ENCODE measurements at regions not wholly inside any gene's neighbourhood (a gene's known extent, or its start where the extent isn't known, plus 50 kb on each side); places are given as distances from the start of the nearest gene placed in this dataset.

- no peak for TF ChIP-seq CTCF (IDR thresholded peaks at IDR 0.05)
- no peak for TF ChIP-seq POLR2A (IDR thresholded peaks at IDR 0.05)
Observed at GRCh38 chr12:73731658-73732057, 806.0 kb upstream of the ATXN7L3B start.

Measured in testis (tissue), 2 donors.